MM.1S (cell line): ENCODE measurements at regions not wholly inside any gene's neighbourhood (a gene's known extent, or its start where the extent isn't known, plus 50 kb on each side); places are given as distances from the start of the nearest gene placed in this dataset.
A peak's percentile ranks its signal among the peaks of the same experiment; 100 is the strongest.

Experiments used
- DNase-seq: peaks from one replicate; pipeline ENCODE4 v3.0.0-alpha.2; 2015
- H2AFZ ChIP-seq: fragments of 300-600 bp; sonication (generic); 2 replicates; pipeline ENCODE4 v1.6.0; 2016; ENCODE audit warnings: antibody characterized with exemption, low read length
- H3F3A ChIP-seq: fragments of 300-600 bp; sonication (generic); 2 replicates; pipeline ENCODE4 v1.6.1; 2016; ENCODE audit warnings: mild to moderate bottlenecking, antibody characterized with exemption, low read length, moderate library complexity, mixed read lengths; ENCODE audit not compliant: insufficient read depth
- H3K27ac ChIP-seq: fragments of 300-600 bp; sonication (generic); 2 replicates; pipeline ENCODE4 v1.5.1; 2016; ENCODE audit warnings: mild to moderate bottlenecking, low read length
- H3K27me3 ChIP-seq: fragments of 300-600 bp; sonication (generic); replicated peaks from 2 replicates; pipeline ENCODE4 v1.6.0; 2016; ENCODE audit warnings: low read length; ENCODE audit not compliant: insufficient read depth
- H3K36me3 ChIP-seq: fragments of 300-600 bp; sonication (generic); replicated peaks from 2 replicates; pipeline ENCODE4 v1.6.1; 2016; ENCODE audit warnings: mild to moderate bottlenecking, low read length, mixed read lengths; ENCODE audit not compliant: insufficient read depth
- H3K4me1 ChIP-seq: fragments of 300-600 bp; sonication (generic); 2 replicates; pipeline ENCODE4 v1.6.1; 2016; ENCODE audit warnings: low read length, mixed read lengths
- H3K4me2 ChIP-seq: fragments of 300-600 bp; sonication (generic); 2 replicates; pipeline ENCODE4 v1.6.0; 2016; ENCODE audit warnings: low read depth, low read length
- H3K4me3 ChIP-seq: fragments of 300-600 bp; sonication (generic); 2 replicates; pipeline ENCODE4 v1.5.1; 2016; ENCODE audit warnings: low read length, mixed read lengths
- H3K79me2 ChIP-seq: fragments of 300-600 bp; sonication (generic); 2 replicates; pipeline ENCODE4 v1.6.1; 2016; ENCODE audit warnings: mixed run types, low read length, mixed read lengths
- H3K9ac ChIP-seq: fragments of 300-600 bp; sonication (generic); 2 replicates; pipeline ENCODE4 v1.6.1; 2016; ENCODE audit warnings: low read length, mixed read lengths
- H3K9me2 ChIP-seq: fragments of 300-600 bp; sonication (generic); replicated peaks from 2 replicates; pipeline ENCODE4 v1.6.1; 2016; ENCODE audit warnings: mild to moderate bottlenecking, low read length, mixed read lengths; ENCODE audit not compliant: insufficient read depth
- H3K9me3 ChIP-seq: fragments of 300-600 bp; sonication (generic); replicated peaks from 2 replicates; pipeline ENCODE4 v1.6.1; 2016; ENCODE audit warnings: mild to moderate bottlenecking, low read length, mixed read lengths; ENCODE audit not compliant: insufficient read depth
- H4K20me1 ChIP-seq: fragments of 300-600 bp; sonication (generic); 2 replicates; pipeline ENCODE4 v1.6.1; 2016; ENCODE audit warnings: mild to moderate bottlenecking, low read length, moderate library complexity, mixed read lengths; ENCODE audit not compliant: insufficient read depth
- EZH2 ChIP-seq: fragments of 300-600 bp; sonication (generic); optimal IDR thresholded peaks from 2 replicates; pipeline ENCODE3; 2017; ENCODE audit warnings: low read depth, mild to moderate bottlenecking, antibody characterized with exemption, low read length, mixed read lengths
- EZH2phosphoT487 ChIP-seq: fragments of 300-600 bp; sonication (generic); IDR thresholded peaks from 2 replicates; pipeline ENCODE4 v1.6.1; 2018; ENCODE audit warnings: antibody characterized with exemption, low read length
- TF ChIP-seq, protein P1 (sequence below): fragments of 300-600 bp; sonication (generic); IDR thresholded peaks from 2 replicates; pipeline ENCODE4 v1.5.1; 2016; ENCODE audit warnings: antibody characterized with exemption, low read length, mixed read lengths

DNA sequence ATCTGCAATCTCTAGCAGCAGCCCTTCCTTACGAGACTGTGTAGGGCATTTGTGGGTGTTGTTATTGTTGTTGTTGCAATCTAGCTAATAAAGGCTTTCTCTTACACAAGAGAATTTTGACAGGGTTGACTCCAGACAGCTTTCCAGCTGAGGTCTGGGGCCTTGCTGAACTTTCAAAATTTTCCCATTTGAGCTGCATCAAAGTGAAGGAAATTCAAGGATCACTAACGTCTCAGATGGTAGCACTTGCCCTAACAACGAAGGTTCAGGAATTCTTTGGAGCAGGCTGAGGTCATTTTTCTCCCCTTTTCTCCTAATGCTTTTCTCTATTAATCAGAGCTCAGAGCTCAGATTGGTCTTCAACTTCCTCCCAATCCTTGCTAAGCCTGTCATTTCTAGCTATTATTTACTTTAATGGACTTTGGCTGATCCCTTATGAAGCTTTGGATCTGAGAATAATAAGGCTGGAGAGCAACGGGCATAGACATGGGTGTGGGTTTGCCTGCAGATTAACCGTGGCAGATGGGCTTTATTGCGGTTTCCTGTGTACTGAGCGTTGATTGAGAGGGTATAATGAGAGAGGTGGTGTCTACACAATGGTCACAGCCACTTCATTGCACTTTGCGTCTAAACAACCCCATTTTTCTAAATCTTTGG lies 614.0 kb upstream of the AGTR1 start:
- no peak overlapping the region for H3K9ac ChIP-seq
- no peaks in the 10 kb centered on the region for H3K9me3 ChIP-seq
- H3K4me3 ChIP-seq: no peak overlapping the region
- H3F3A ChIP-seq: no peaks in the 10 kb centered on the region
- TF ChIP-seq EZH2phosphoT487: no peak
- TF ChIP-seq, protein P1, sequence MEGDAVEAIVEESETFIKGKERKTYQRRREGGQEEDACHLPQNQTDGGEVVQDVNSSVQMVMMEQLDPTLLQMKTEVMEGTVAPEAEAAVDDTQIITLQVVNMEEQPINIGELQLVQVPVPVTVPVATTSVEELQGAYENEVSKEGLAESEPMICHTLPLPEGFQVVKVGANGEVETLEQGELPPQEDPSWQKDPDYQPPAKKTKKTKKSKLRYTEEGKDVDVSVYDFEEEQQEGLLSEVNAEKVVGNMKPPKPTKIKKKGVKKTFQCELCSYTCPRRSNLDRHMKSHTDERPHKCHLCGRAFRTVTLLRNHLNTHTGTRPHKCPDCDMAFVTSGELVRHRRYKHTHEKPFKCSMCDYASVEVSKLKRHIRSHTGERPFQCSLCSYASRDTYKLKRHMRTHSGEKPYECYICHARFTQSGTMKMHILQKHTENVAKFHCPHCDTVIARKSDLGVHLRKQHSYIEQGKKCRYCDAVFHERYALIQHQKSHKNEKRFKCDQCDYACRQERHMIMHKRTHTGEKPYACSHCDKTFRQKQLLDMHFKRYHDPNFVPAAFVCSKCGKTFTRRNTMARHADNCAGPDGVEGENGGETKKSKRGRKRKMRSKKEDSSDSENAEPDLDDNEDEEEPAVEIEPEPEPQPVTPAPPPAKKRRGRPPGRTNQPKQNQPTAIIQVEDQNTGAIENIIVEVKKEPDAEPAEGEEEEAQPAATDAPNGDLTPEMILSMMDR: no peak
- TF ChIP-seq EZH2: no peak
- H3K79me2 ChIP-seq: no peaks in the 10 kb centered on the region
- H3K9me2 ChIP-seq: no peaks in the 10 kb centered on the region
- H4K20me1 ChIP-seq: no peaks in the 10 kb centered on the region
- H3K4me1 ChIP-seq: peaks cover 7% of the 10 kb centered on the region
- no peaks in the 10 kb centered on the region for H3K36me3 ChIP-seq
- H3K27ac ChIP-seq: no peak overlapping the region
- DNase-seq: no peak
- no peaks in the 10 kb centered on the region for H3K27me3 ChIP-seq
- H3K4me2 ChIP-seq: no peak overlapping the region
- H2AFZ ChIP-seq: no peak overlapping the region

DNA sequence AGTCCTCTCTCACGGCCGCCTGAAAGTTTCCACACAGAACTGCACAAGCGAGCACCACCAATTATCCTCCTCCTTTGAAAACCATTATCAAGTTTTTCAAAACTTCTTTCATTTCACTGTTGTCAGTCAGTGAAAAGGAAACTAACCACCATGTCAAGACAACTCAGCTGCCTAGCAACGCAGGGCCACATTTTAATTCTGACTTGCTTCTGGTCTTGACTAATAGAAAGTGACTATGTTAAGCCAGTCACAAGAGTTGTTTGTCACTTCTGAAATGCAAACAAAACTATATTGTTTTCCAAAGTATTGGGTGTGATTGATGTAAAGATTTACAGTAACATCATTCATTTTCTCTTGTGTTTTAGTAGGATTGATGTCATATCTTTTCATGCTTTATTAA lies 612.8 kb upstream of the AGTR1 start:
- peaks cover 17% of the 10 kb centered on the region for H3K4me1 ChIP-seq
- H3K9me3 ChIP-seq: no peaks in the 10 kb centered on the region
- peak; percentile 76 for DNase-seq

DNA sequence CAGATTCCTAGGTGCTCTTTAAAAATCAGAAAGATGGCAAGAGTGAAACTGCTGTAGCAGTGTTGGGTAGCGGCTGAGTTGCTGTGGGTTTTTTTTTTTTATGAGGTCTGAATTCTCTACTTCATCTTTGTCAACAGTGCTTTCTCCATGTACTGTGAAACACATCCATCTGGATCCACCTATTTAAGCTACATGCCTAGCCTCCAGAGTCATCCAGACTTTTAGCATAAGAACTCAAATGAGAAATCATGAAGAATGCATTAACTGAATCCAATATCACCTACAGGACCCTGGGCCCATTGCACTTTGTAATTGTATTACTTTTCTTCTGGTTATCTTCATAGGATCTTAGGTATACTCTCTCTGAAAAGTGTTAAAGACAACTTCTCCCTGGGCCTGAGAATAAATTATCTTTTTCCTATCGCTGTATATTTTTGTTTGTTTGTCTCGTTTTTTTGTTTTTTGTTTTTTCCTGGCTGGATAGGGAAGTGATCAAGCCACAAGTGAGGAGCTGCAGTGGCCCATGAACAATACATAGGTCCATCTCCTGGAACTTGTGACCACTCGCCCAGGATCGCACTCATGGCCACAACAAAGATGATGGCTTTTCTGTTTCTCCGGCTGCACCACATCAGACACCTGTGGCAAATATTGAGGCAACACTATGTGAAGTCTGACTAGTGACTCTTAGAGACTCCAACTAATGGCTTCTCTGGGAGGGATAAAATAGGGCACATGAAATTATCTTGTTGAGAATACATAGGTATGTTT lies 609.9 kb upstream of the AGTR1 start:
- no peaks in the 10 kb centered on the region for H3F3A ChIP-seq
- no peaks in the 10 kb centered on the region for H3K9me2 ChIP-seq
- H3K4me2 ChIP-seq: no peak overlapping the region
- H3K27ac ChIP-seq: no peak overlapping the region
- H3K9me3 ChIP-seq: no peaks in the 10 kb centered on the region
- no peak overlapping the region for H2AFZ ChIP-seq
- H3K4me1 ChIP-seq: peaks cover 21% of the 10 kb centered on the region
- no peaks in the 10 kb centered on the region for H3K27me3 ChIP-seq
- TF ChIP-seq EZH2phosphoT487 (no peak), EZH2 (no peak)
- TF ChIP-seq, protein P1: no peak
- no peaks in the 10 kb centered on the region for H3K36me3 ChIP-seq
- no peaks in the 10 kb centered on the region for H3K79me2 ChIP-seq
- no peak overlapping the region for H3K9ac ChIP-seq
- no peak for DNase-seq
- no peaks in the 10 kb centered on the region for H4K20me1 ChIP-seq
- H3K4me3 ChIP-seq: no peak overlapping the region

More for the DNA sequence above, 612.8 kb upstream of the AGTR1 start:
- Histone ChIP-seq H3K79me2 (no peaks in the 10 kb centered on the region), H3K4me2 (peak overlapping the region; percentile 6; the same call in 1 of the 2 replicates), H3K4me3 (no peak overlapping the region), H3K27me3 (no peaks in the 10 kb centered on the region), H3K9me2 (no peaks in the 10 kb centered on the region), H3K27ac (no peak overlapping the region; the same call in 1 of the 2 replicates), H4K20me1 (no peaks in the 10 kb centered on the region), H3K9ac (no peak overlapping the region), H3F3A (no peaks in the 10 kb centered on the region), H2AFZ (peak overlapping the region; percentile 20; the same call in 1 of the 2 replicates), H3K36me3 (no peaks in the 10 kb centered on the region)
- TF ChIP-seq EZH2phosphoT487 (no peak), EZH2 (no peak)
- TF ChIP-seq, protein P1: no peak
